Activated CD4-positive, alpha-beta T cell treated with anti-CD3 and anti-CD28 coated beads, Interleukin-2, amount 50 U/mL, for 48 hours (primary cell): ENCODE measurements at regions not wholly inside any gene's neighbourhood (a gene's known extent, or its start where the extent isn't known, plus 50 kb on each side); places are given as distances from the start of the nearest gene placed in this dataset.

ENCODE experiments used
- DNase-seq, 2 experiments: peaks; one replicate each; pipeline ENCODE4 v3.0.0-alpha.2; 2020

- no peak for DNase-seq
Observed at GRCh38 chr1:58430421-58431275, 115.9 kb downstream of the OMA1 start.

- DNase-seq, result no peak
Observed at GRCh38 chr1:58426918-58427317, 119.6 kb downstream of the OMA1 start.

- no peak for DNase-seq
Observed at GRCh38 chr1:58422436-58422835, 124.1 kb downstream of the OMA1 start.

- no peak for DNase-seq
Observed at GRCh38 chr1:58418283-58419228, 128.0 kb downstream of the OMA1 start.

GRCh38 chr1:58412071-58412580 lies 134.4 kb downstream of the OMA1 start:
- no peak for DNase-seq

GRCh38 chr1:58409890-58410289 lies 136.6 kb downstream of the OMA1 start:
- DNase-seq, result no peak

GRCh38 chr1:58409336-58409735 lies 137.2 kb downstream of the OMA1 start:
- DNase-seq, result no peak

- DNase-seq, result no peak
Observed at GRCh38 chr1:58406301-58407071, 140.0 kb downstream of the OMA1 start.

- no peak for DNase-seq
Observed at GRCh38 chr1:58405660-58406059, 140.9 kb downstream of the OMA1 start.

- no peak for DNase-seq
Observed at GRCh38 chr1:58403894-58404293, 142.6 kb downstream of the OMA1 start.

- no peak for DNase-seq
Observed at GRCh38 chr1:58402444-58402843, 144.1 kb downstream of the OMA1 start.

GRCh38 chr1:58401991-58402390 lies 144.5 kb downstream of the OMA1 start:
- no peak for DNase-seq

GRCh38 chr1:58399176-58399575 lies 147.3 kb downstream of the OMA1 start:
- no peak for DNase-seq

- DNase-seq, result no peak
Observed at GRCh38 chr1:58398714-58399113, 147.8 kb downstream of the OMA1 start.

GRCh38 chr1:58397187-58397820 lies 149.2 kb downstream of the OMA1 start:
- no peak for DNase-seq

GRCh38 chr1:58396150-58396549 lies 150.4 kb downstream of the OMA1 start:
- DNase-seq, result no peak

GRCh38 chr1:58395355-58395754 lies 151.2 kb downstream of the OMA1 start:
- no peak for DNase-seq

- DNase-seq, result no peak
Observed at GRCh38 chr1:58392083-58392482, 154.4 kb downstream of the OMA1 start.

- DNase-seq, result no peak
Observed at GRCh38 chr1:58391514-58391913, 155.0 kb downstream of the OMA1 start.

- no peak for DNase-seq
Observed at GRCh38 chr1:58391056-58391455, 155.5 kb downstream of the OMA1 start.

GRCh38 chr1:58390091-58390490 lies 156.4 kb downstream of the OMA1 start:
- no peak for DNase-seq

- DNase-seq, result no peak
Observed at GRCh38 chr1:58380345-58380744, 166.2 kb downstream of the OMA1 start.
